HEK293 (cell line): ENCODE measurements at regions not wholly inside any gene's neighbourhood (a gene's known extent, or its start where the extent isn't known, plus 50 kb on each side); places are given as distances from the start of the nearest gene placed in this dataset.

ENCODE experiments used
- CTCF ChIA-PET: fragments of 350-600 bp; formaldehyde crosslinking; extraction: SDS; loops from one replicate; lab custom pipeline; 2021; ENCODE audit warnings: antibody characterized with exemption; lab: Yijun Ruan, JAX
- POLR2A ChIA-PET: fragments of 300-600 bp; formaldehyde crosslinking; extraction: SDS; loops from one replicate; lab custom pipeline; 2020; ENCODE audit warnings: antibody characterized with exemption, inconsistent platforms; lab: Yijun Ruan, JAX
- H3K27ac ChIP-seq: fragments of 200-500 bp; sonication (Bioruptor generic); 2 replicates; pipeline ENCODE4 v1.5.1; 2014; ENCODE audit warnings: low read depth, low read length, control low read depth, inconsistent platforms; ENCODE audit errors: extremely low read depth
- H3K36me3 ChIP-seq, 2 experiments: fragments of 200-500 bp in 1 of 2; sonication (Bioruptor generic) in 1 of 2; 1 replicate in 1 of 2; 2 replicates in 1 of 2; pipeline ENCODE4 v1.5.1; 2014 to 2017; ENCODE audit warnings: inconsistent platforms in 2 of 2, low read length in 2 of 2; ENCODE audit not compliant: control insufficient read depth in 2 of 2, insufficient read depth in 1 of 2
- H3K4me1 ChIP-seq: fragments of 200-500 bp; sonication (Bioruptor generic); 2 replicates; pipeline ENCODE4 v1.5.1; 2014; ENCODE audit warnings: mild to moderate bottlenecking, low read length, inconsistent platforms; ENCODE audit not compliant: control insufficient read depth, insufficient read depth
- H3K4me3 ChIP-seq: 2 replicates; pipeline ENCODE4 v1.5.1; 2011; ENCODE audit warnings: low read depth, mild to moderate bottlenecking, control low read depth, low read length, moderate library complexity
- H3K9me3 ChIP-seq: fragments of 200-500 bp; sonication (Bioruptor generic); 2 replicates; pipeline ENCODE4 v1.5.1; 2014; ENCODE audit warnings: low read depth, low read length, inconsistent platforms; ENCODE audit not compliant: control insufficient read depth, insufficient read depth
- KLF8 ChIP-seq: fragments of 450-650 bp; formaldehyde crosslinking; IDR thresholded peaks from 2 replicates; pipeline ENCODE4 v1.5.1; 2016; ENCODE audit warnings: missing biosample characterization, missing genetic modification characterization
- MEIS1 ChIP-seq: sonication (generic); formaldehyde crosslinking; IDR thresholded peaks from 2 replicates; pipeline ENCODE4 v1.8.1; 2022; ENCODE audit warnings: missing genetic modification reagents, mild to moderate bottlenecking, borderline replicate concordance
- OSR2 ChIP-seq: fragments of 450-650 bp; formaldehyde crosslinking; IDR thresholded peaks from 2 replicates; pipeline ENCODE4 v1.5.1; 2016; ENCODE audit warnings: missing biosample characterization, missing genetic modification characterization
- ZBTB48 ChIP-seq: fragments of 450-650 bp; formaldehyde crosslinking; IDR thresholded peaks from 2 replicates; pipeline ENCODE4 v1.5.1; 2016; ENCODE audit warnings: missing biosample characterization, missing genetic modification characterization
- ZIC2 ChIP-seq: fragments of 450-650 bp; formaldehyde crosslinking; IDR thresholded peaks from 2 replicates; pipeline ENCODE4 v1.5.1; 2016; ENCODE audit warnings: missing biosample characterization, missing genetic modification characterization
- ZNF18 ChIP-seq: fragments of 450-650 bp; formaldehyde crosslinking; IDR thresholded peaks from 2 replicates; pipeline ENCODE4 v1.5.1; 2016; ENCODE audit warnings: missing biosample characterization, missing genetic modification characterization
- ZNF24 ChIP-seq: fragments of 450-650 bp; formaldehyde crosslinking; IDR thresholded peaks from 2 replicates; pipeline ENCODE4 v1.5.1; 2016; ENCODE audit warnings: missing biosample characterization, missing genetic modification characterization
- ZNF354C ChIP-seq: fragments of 450-650 bp; formaldehyde crosslinking; IDR thresholded peaks from 2 replicates; pipeline ENCODE4 v1.5.1; 2016; ENCODE audit warnings: missing biosample characterization, missing genetic modification characterization, low read depth, borderline replicate concordance
- ZNF426 ChIP-seq: fragments of 450-650 bp; formaldehyde crosslinking; IDR thresholded peaks from 2 replicates; pipeline ENCODE4 v1.5.1; 2017; ENCODE audit warnings: missing biosample characterization, missing genetic modification characterization, mild to moderate bottlenecking, inconsistent platforms, moderate library complexity
- ZNF529 ChIP-seq: fragments of 450-650 bp; formaldehyde crosslinking; IDR thresholded peaks from 2 replicates; pipeline ENCODE4 v1.5.1; 2017; ENCODE audit warnings: missing genetic modification characterization, missing biosample characterization; ENCODE audit not compliant: insufficient replicate concordance
- ZNF571 ChIP-seq: fragments of 450-650 bp; formaldehyde crosslinking; IDR thresholded peaks from 2 replicates; pipeline ENCODE4 v1.5.0; 2017; ENCODE audit warnings: missing biosample characterization, missing genetic modification characterization
- ZNF626 ChIP-seq: fragments of 450-650 bp; sonication (Bioruptor Pico); formaldehyde crosslinking; IDR thresholded peaks from 2 replicates; pipeline ENCODE4 v1.5.1; 2018; ENCODE audit warnings: missing biosample characterization, missing genetic modification characterization, inconsistent platforms
- ZNF747 ChIP-seq: fragments of 450-650 bp; formaldehyde crosslinking; IDR thresholded peaks from 2 replicates; pipeline ENCODE4 v1.5.1; 2016; ENCODE audit warnings: missing biosample characterization, missing genetic modification characterization
- ZNF777 ChIP-seq: fragments of 450-650 bp; formaldehyde crosslinking; IDR thresholded peaks from 2 replicates; pipeline ENCODE4 v1.5.1; 2017; ENCODE audit warnings: missing biosample characterization, missing genetic modification characterization, borderline replicate concordance
- TF ChIP-seq, protein P1 (sequence below): fragments of 450-650 bp; formaldehyde crosslinking; IDR thresholded peaks from 2 replicates; pipeline ENCODE4 v1.5.1; 2017; ENCODE audit warnings: missing biosample characterization, mild to moderate bottlenecking, missing genetic modification characterization, moderate library complexity
- TF ChIP-seq, protein P2 (sequence below): fragments of 450-650 bp; formaldehyde crosslinking; IDR thresholded peaks from 2 replicates; pipeline ENCODE4 v1.5.1; 2016; ENCODE audit warnings: missing biosample characterization, missing genetic modification characterization
- TF ChIP-seq, protein P3 (sequence below): IDR thresholded peaks from 2 replicates; pipeline ENCODE4 v1.6.1; 2011; ENCODE audit warnings: mild to moderate bottlenecking, low read depth, low read length, borderline replicate concordance

GRCh38 chr3:71987828-71988227, 202.9 kb upstream of the PROK2 start (continued):
- TF ChIP-seq, protein P1, sequence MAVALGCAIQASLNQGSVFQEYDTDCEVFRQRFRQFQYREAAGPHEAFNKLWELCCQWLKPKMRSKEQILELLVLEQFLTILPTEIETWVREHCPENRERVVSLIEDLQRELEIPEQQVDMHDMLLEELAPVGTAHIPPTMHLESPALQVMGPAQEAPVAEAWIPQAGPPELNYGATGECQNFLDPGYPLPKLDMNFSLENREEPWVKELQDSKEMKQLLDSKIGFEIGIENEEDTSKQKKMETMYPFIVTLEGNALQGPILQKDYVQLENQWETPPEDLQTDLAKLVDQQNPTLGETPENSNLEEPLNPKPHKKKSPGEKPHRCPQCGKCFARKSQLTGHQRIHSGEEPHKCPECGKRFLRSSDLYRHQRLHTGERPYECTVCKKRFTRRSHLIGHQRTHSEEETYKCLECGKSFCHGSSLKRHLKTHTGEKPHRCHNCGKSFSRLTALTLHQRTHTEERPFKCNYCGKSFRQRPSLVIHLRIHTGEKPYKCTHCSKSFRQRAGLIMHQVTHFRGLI (tag by site-specific recombination), result peak; percentile 59; the same call in 1 of the 2 replicates

DNA sequence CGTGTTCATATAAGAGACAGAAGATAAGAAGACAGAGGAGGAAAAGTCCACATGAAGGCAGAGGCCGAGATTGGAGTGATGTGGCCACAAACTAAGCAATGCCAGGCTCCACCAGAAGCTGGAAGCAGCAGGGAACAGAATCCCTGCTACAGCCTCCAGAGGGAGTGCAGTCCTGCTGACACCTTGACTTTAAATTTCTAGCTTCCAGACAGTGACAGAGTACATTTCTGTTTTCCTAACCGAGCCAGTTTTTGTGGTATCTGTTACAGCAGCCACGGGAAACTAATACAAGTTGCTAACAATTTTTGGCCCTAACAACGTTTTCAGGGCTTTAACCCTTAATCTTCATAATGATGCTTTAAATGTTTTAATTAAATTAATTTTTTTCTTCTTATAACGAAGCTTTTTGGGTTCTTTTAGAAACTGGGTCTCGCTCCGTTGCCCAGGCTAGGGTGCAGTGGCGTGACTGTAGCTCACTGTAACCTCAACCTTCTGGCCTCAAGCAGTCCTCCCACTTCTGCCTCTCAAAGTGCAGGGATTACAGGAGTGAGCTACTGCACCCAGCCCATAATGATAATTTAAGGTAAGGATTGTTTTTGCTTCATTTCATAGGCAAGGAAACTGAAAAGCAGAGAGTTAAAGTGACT, 202.3 kb upstream of the PROK2 start:
- no peaks in the 10 kb centered on the region for H3K4me1 ChIP-seq
- H3K4me3 ChIP-seq, result no peak overlapping the region
- ChIA-PET POLR2A (no interaction called here), CTCF (interaction anchor here (0.7 to 0.9 kb wide), 3 partner anchors 39 to 261 kb away, joined by 3 to 4 read pairs (median 3); no protein-coding TSS in a partner anchor)
- H3K36me3 ChIP-seq, result no peaks in the 10 kb centered on the region
- H3K27ac ChIP-seq, result no peak overlapping the region
- TF ChIP-seq, protein P2, sequence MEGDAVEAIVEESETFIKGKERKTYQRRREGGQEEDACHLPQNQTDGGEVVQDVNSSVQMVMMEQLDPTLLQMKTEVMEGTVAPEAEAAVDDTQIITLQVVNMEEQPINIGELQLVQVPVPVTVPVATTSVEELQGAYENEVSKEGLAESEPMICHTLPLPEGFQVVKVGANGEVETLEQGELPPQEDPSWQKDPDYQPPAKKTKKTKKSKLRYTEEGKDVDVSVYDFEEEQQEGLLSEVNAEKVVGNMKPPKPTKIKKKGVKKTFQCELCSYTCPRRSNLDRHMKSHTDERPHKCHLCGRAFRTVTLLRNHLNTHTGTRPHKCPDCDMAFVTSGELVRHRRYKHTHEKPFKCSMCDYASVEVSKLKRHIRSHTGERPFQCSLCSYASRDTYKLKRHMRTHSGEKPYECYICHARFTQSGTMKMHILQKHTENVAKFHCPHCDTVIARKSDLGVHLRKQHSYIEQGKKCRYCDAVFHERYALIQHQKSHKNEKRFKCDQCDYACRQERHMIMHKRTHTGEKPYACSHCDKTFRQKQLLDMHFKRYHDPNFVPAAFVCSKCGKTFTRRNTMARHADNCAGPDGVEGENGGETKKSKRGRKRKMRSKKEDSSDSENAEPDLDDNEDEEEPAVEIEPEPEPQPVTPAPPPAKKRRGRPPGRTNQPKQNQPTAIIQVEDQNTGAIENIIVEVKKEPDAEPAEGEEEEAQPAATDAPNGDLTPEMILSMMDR (tag by site-specific recombination), result peak; percentile 25; the same call in 1 of the 2 replicates
- TF ChIP-seq ZBTB48 (tag by site-specific recombination) (no peak), ZNF529 (tag by site-specific recombination) (no peak), ZIC2 (tag by site-specific recombination) (peak; percentile 35), ZNF18 (tag by site-specific recombination) (no peak), OSR2 (no peak), MEIS1 (no peak), ZNF354C (tag by site-specific recombination) (no peak)
- TF ChIP-seq, all 188 proteins: peak for 2
- no peaks in the 10 kb centered on the region for H3K9me3 ChIP-seq

GRCh38 chr3:71986606-71987005, 201.7 kb upstream of the PROK2 start:
- POLR2A ChIA-PET, result no interaction called here

More at GRCh38 chr3:71986606-71987005, 201.7 kb upstream of the PROK2 start:
- H3K9me3 ChIP-seq, result no peaks in the 10 kb centered on the region
- no peaks in the 10 kb centered on the region for H3K36me3 ChIP-seq
- CTCF ChIA-PET, result interaction anchor here (0.6 to 0.9 kb wide), 3 partner anchors 110 to 261 kb away, joined by 3 to 4 read pairs (median 3); no protein-coding TSS in a partner anchor
- H3K27ac ChIP-seq, result no peak overlapping the region
- H3K4me1 ChIP-seq, result no peaks in the 10 kb centered on the region
- H3K4me3 ChIP-seq, result no peak overlapping the region
- no peak for TF ChIP-seq ZNF426
- TF ChIP-seq, protein P3, sequence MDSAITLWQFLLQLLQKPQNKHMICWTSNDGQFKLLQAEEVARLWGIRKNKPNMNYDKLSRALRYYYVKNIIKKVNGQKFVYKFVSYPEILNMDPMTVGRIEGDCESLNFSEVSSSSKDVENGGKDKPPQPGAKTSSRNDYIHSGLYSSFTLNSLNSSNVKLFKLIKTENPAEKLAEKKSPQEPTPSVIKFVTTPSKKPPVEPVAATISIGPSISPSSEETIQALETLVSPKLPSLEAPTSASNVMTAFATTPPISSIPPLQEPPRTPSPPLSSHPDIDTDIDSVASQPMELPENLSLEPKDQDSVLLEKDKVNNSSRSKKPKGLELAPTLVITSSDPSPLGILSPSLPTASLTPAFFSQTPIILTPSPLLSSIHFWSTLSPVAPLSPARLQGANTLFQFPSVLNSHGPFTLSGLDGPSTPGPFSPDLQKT, result no peak
- TF ChIP-seq ZNF626, result no peak
- TF ChIP-seq ZNF571 (tag by site-specific recombination), result no peak
- TF ChIP-seq ZNF24 (tag by site-specific recombination), result no peak
- no peak for TF ChIP-seq KLF8 (tag by site-specific recombination)
- TF ChIP-seq ZNF777 (tag by site-specific recombination), result no peak
- TF ChIP-seq ZNF747, result no peak
